ENCODE measurements at regions not wholly inside any gene's neighbourhood (a gene's known extent, or its start where the extent isn't known, plus 50 kb on each side); places are given as distances from the start of the nearest gene placed in this dataset.

GRCh38 chr2:145836986-145837385 lies 1317.1 kb upstream of the ZEB2 start:
- no peak for DNase-seq

GRCh38 chr2:145835665-145836064 lies 1315.7 kb upstream of the ZEB2 start:
- DNase-seq = no peak

GRCh38 chr2:145832681-145833080 lies 1312.8 kb upstream of the ZEB2 start:
- no peak for DNase-seq

GRCh38 chr2:145829931-145830330 lies 1310.0 kb upstream of the ZEB2 start:
- no peak for DNase-seq

GRCh38 chr2:145827235-145827634 lies 1307.3 kb upstream of the ZEB2 start:
- DNase-seq = no peak

GRCh38 chr2:145824384-145824783 lies 1304.5 kb upstream of the ZEB2 start:
- no peak for DNase-seq

- no peak for DNase-seq
These were observed 1303.1 kb upstream of the ZEB2 start for GRCh38 chr2:145822892-145823534.

GRCh38 chr2:145820651-145821050 lies 1300.7 kb upstream of the ZEB2 start:
- DNase-seq = no peak

- DNase-seq = no peak
These were observed 1299.1 kb upstream of the ZEB2 start for GRCh38 chr2:145818890-145819504.

GRCh38 chr2:145815933-145816332 lies 1296.0 kb upstream of the ZEB2 start:
- DNase-seq = no peak

- no peak for DNase-seq
These were observed 1293.6 kb upstream of the ZEB2 start for GRCh38 chr2:145813481-145813880.

GRCh38 chr2:145812165-145812554 lies 1292.2 kb upstream of the ZEB2 start:
- no peak for DNase-seq

GRCh38 chr2:145811276-145812164 lies 1291.6 kb upstream of the ZEB2 start:
- DNase-seq = no peak

GRCh38 chr2:145807968-145808367 lies 1288.0 kb upstream of the ZEB2 start:
- DNase-seq = no peak

- no peak for DNase-seq
These were observed 1287.6 kb upstream of the ZEB2 start for GRCh38 chr2:145807554-145807953.

GRCh38 chr2:145806546-145806945 lies 1286.6 kb upstream of the ZEB2 start:
- DNase-seq = no peak

- DNase-seq = no peak
These were observed 1282.2 kb upstream of the ZEB2 start for GRCh38 chr2:145802133-145802532.

GRCh38 chr2:145801210-145801609 lies 1281.3 kb upstream of the ZEB2 start:
- DNase-seq = no peak

- DNase-seq = no peak
These were observed 1280.5 kb upstream of the ZEB2 start for GRCh38 chr2:145800151-145801091.

- no peak for DNase-seq
These were observed 1279.7 kb upstream of the ZEB2 start for GRCh38 chr2:145799595-145800108.

- DNase-seq = no peak
These were observed 1278.5 kb upstream of the ZEB2 start for GRCh38 chr2:145798419-145798818.

- DNase-seq = no peak
These were observed 1277.8 kb upstream of the ZEB2 start for GRCh38 chr2:145797692-145798091.

GRCh38 chr2:145792745-145793144 lies 1272.8 kb upstream of the ZEB2 start:
- DNase-seq = no peak

Measured in midbrain (tissue), 1 donor.